Endothelial cell of umbilical vein (primary cell): ENCODE measurements at regions not wholly inside any gene's neighbourhood (a gene's known extent, or its start where the extent isn't known, plus 50 kb on each side); places are given as distances from the start of the nearest gene placed in this dataset.

Experiments
- CTCF ChIP-seq, 2 donors: IDR thresholded peaks; 1 replicate in 1 of 2; 2 replicates in 1 of 2; pipeline ENCODE4 v1.5.1; 2011; ENCODE audit warnings: low read length in 2 of 2, mild to moderate bottlenecking in 2 of 2, moderate library complexity in 2 of 2, control low read depth in 1 of 2, inconsistent platforms in 1 of 2, low read depth in 1 of 2; ENCODE audit not compliant: insufficient read depth in 1 of 2; ENCODE audit errors: extremely low read depth in 1 of 2
- EZH2 ChIP-seq: IDR thresholded peaks from 2 replicates; pipeline ENCODE4 v1.6.1; 2012; ENCODE audit warnings: borderline replicate concordance, low read depth, mild to moderate bottlenecking, moderate library complexity, low read length, inconsistent platforms; ENCODE audit not compliant: severe bottlenecking
- POLR2A ChIP-seq: IDR thresholded peaks from 2 replicates; pipeline ENCODE4 v1.6.1; 2012; ENCODE audit warnings: low read depth, mild to moderate bottlenecking, control low read depth, low read length
- POLR2AphosphoS5 ChIP-seq: IDR thresholded peaks from 2 replicates; pipeline ENCODE4 v1.6.1; 2012; ENCODE audit warnings: low read depth, mild to moderate bottlenecking, control low read depth, low read length, moderate library complexity; ENCODE audit not compliant: insufficient read depth

- no peak for TF ChIP-seq POLR2AphosphoS5
- TF ChIP-seq CTCF (IDR thresholded peaks at IDR 0.05; ENCODE audit: extremely low read depth in 1 of 2, insufficient read depth in 1 of 2, low read depth in 1 of 2, low read length in 2 of 2): no peak
- TF ChIP-seq POLR2A: no peak
- no peak for TF ChIP-seq EZH2
These were observed 57.9 kb upstream of the BCO1 start for GRCh38 chr16:81180578-81180977.
